H1 (cell line): ENCODE measurements at regions not wholly inside any gene's neighbourhood (a gene's known extent, or its start where the extent isn't known, plus 50 kb on each side); places are given as distances from the start of the nearest gene placed in this dataset.

Source experiments
- CHD1 ChIP-seq: IDR thresholded peaks from 2 replicates; pipeline ENCODE4 v1.6.1; 2012; ENCODE audit warnings: low read depth, low read length, improper control_type of control experiment
- CTBP2 ChIP-seq: IDR thresholded peaks from 2 replicates; pipeline ENCODE4 v1.7.0; 2011; ENCODE audit warnings: borderline replicate concordance, mild to moderate bottlenecking, moderate library complexity, mixed read lengths, low read length; ENCODE audit not compliant: insufficient read depth, insufficient read length
- SIX5 ChIP-seq: IDR thresholded peaks from 2 replicates; pipeline ENCODE4 v1.6.1; 2011; ENCODE audit warnings: mild to moderate bottlenecking, low read depth, low read length
- TAF1 ChIP-seq: IDR thresholded peaks from 2 replicates; pipeline ENCODE4 v1.6.1; 2011; ENCODE audit warnings: mild to moderate bottlenecking, low read depth, low read length

DNA sequence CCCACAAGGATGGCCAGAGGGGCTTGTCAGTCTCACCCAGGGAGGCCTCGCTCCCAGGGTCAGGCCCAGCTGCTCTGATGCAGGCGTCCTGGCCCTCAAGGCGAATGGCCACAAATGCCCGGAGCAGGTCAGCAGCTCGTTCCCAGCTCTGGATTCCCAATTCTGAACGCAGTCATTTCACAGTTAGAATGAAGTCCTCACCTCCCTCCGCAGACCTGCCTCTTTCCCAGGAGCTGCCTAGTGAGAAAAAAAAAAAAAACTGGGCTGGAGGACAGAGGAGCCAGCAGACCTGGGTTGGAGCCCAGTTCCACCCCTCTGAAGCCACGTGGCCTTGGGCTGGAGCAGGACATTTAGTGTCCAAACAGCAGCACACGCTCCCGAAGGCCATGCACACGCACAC lies 62.2 kb upstream of the DIO3 start (continued):
- no peak for TF ChIP-seq TAF1
- no peak for TF ChIP-seq CHD1
- TF ChIP-seq SIX5 = no peak
- TF ChIP-seq CTBP2 = no peak
